Activated CD8-positive, alpha-beta T cell treated with anti-CD3 and anti-CD28 coated beads for 36 hours (primary cell): ENCODE measurements at regions not wholly inside any gene's neighbourhood (a gene's known extent, or its start where the extent isn't known, plus 50 kb on each side); places are given as distances from the start of the nearest gene placed in this dataset.
"Not testable (repeated sequence)": the region's sequence is repeated elsewhere in the genome, so short reads cannot be mapped to it uniquely, and the experiment has no call there.

Experiments
- ATAC-seq: fragments of 200-7000 bp; cut with Tn5 transposase; one replicate; pipeline ENCODE4 v1.10.0; 2021; ENCODE audit warnings: mild to moderate bottlenecking, moderate library complexity
- CTCF ChIA-PET: fragments of 350-600 bp; sonication (Branson Sonifier 250); formaldehyde crosslinking; loops from one replicate; lab custom pipeline; 2021; ENCODE audit warnings: antibody characterized with exemption; lab: Charles Lee
- POLR2A ChIA-PET: fragments of 350-600 bp; sonication (Branson Sonifier 250); formaldehyde crosslinking; loops from one replicate; lab custom pipeline; 2021; ENCODE audit warnings: antibody characterized with exemption; lab: Charles Lee
- DNase-seq: peaks from one replicate; pipeline ENCODE4 v3.0.0-alpha.2; 2020
- H3K27ac Mint-ChIP-seq: one replicate; pipeline ENCODE4 v1.8.0; 2021; ENCODE audit warnings: mild to moderate bottlenecking, mixed read lengths
- H3K27me3 Mint-ChIP-seq: one replicate; pipeline ENCODE4 v1.8.0; 2021; ENCODE audit warnings: mixed read lengths
- H3K36me3 Mint-ChIP-seq: one replicate; pipeline ENCODE4 v1.8.0; 2021; ENCODE audit warnings: low read depth, mixed read lengths
- H3K4me1 Mint-ChIP-seq: one replicate; pipeline ENCODE4 v1.8.0; 2021; ENCODE audit warnings: low read depth, mixed read lengths
- H3K4me3 Mint-ChIP-seq: one replicate; pipeline ENCODE4 v1.8.0; 2021; ENCODE audit warnings: mild to moderate bottlenecking, moderate library complexity, mixed read lengths
- H3K9me3 Mint-ChIP-seq: one replicate; pipeline ENCODE4 v1.8.0; 2021; ENCODE audit warnings: mixed read lengths
- intact Hi-C: fragments of 100-400 bp; cut with micrococcal nuclease; formaldehyde crosslinking; loops from one replicate; pipeline ENCODE4 v1.10.0; 2022
- TF ChIP-seq, protein P1 (sequence below): fragments of 200-600 bp; IDR thresholded peaks from one replicate; pipeline ENCODE4 v1.8.0; 2022; ENCODE audit warnings: antibody characterized with exemption, mild to moderate bottlenecking

DNA sequence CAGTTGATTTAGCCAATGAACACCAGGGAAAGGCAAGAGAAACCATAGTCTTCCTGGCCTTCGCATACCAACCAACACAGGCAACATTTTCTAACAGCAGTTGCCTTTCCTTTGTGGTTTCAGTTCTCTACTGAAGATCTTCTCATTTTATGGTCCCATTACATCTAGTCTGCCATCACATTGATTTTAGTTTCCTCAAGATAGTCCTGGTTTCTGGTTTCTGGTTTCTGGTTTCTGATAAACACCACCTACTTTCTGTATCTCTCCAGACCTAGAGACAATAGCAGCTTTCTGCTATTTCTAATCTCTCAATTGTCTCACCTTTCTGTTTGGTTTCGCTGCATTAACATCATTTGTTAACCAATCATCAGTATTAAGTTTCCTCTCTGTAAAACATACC lies 646.3 kb upstream of the SPANXN1 start:
- Mint-ChIP-seq H3K27ac (no peak overlapping the region), H3K4me3 (no peak overlapping the region), H3K4me1 (no peaks in the 10 kb centered on the region), H3K36me3 (no peaks in the 10 kb centered on the region), H3K27me3 (no peaks in the 10 kb centered on the region), H3K9me3 (peaks cover 1% of the 10 kb centered on the region)
- ChIA-PET CTCF (no interaction called here), POLR2A (no interaction called here)
- DNase-seq: no peak
- intact Hi-C loops: no loop called here
- no peak for ATAC-seq
- TF ChIP-seq, protein P1, sequence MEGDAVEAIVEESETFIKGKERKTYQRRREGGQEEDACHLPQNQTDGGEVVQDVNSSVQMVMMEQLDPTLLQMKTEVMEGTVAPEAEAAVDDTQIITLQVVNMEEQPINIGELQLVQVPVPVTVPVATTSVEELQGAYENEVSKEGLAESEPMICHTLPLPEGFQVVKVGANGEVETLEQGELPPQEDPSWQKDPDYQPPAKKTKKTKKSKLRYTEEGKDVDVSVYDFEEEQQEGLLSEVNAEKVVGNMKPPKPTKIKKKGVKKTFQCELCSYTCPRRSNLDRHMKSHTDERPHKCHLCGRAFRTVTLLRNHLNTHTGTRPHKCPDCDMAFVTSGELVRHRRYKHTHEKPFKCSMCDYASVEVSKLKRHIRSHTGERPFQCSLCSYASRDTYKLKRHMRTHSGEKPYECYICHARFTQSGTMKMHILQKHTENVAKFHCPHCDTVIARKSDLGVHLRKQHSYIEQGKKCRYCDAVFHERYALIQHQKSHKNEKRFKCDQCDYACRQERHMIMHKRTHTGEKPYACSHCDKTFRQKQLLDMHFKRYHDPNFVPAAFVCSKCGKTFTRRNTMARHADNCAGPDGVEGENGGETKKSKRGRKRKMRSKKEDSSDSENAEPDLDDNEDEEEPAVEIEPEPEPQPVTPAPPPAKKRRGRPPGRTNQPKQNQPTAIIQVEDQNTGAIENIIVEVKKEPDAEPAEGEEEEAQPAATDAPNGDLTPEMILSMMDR: no peak

DNA sequence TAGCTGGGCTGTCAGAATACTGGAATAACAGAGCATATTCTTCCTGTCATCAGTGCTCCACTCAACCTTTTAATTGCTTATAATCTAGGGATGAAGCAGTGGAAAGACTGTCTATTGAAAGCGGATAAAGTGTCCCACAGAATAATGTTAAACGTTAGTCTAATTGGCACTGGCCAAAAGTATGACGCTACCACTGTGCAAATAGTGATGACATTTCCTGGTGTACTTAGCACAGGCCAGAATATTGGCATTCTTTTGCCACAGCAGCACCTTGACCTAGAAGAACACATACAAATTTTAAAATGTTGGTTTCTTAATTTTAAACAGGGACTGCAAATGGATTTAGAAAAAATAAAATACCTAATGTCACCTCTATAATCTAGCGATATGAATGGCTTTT lies 635.2 kb upstream of the SPANXN1 start:
- Mint-ChIP-seq H3K36me3 (no peaks in the 10 kb centered on the region), H3K4me3 (no peak overlapping the region), H3K4me1 (no peaks in the 10 kb centered on the region), H3K27me3 (no peaks in the 10 kb centered on the region), H3K9me3 (no peaks in the 10 kb centered on the region), H3K27ac (no peak overlapping the region)
- ATAC-seq (no peak), DNase-seq (no peak)
- ChIA-PET CTCF (no interaction called here), POLR2A (no interaction called here)
- intact Hi-C loops: no loop called here
- TF ChIP-seq, protein P1: no peak

DNA sequence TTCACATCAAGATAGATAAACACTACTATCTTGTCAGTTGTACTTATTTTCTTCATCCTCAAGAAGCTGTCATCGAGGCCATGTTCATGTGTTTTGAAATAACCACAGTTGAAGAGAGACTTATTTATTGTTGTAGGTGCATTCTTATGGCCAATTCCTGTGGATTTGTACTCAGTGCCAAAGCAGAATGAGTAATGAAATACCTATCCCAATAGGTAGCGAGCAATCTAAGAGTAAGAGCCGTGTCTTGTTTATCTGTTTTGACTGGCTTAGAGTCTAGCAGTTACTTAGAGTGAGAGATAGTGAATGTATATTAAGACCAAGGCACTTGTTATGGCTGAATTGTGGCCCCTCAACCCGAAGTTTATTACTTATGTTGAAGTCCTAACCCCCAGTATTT lies 631.0 kb upstream of the SPANXN1 start:
- ChIA-PET POLR2A (no interaction called here), CTCF (no interaction called here)
- no peak for ATAC-seq
- no peak overlapping the region for H3K4me3 Mint-ChIP-seq
- intact Hi-C loops: no loop called here
- no peaks in the 10 kb centered on the region for H3K36me3 Mint-ChIP-seq
- no peaks in the 10 kb centered on the region for H3K4me1 Mint-ChIP-seq
- TF ChIP-seq, protein P1: no peak
- peaks cover 4% of the 10 kb centered on the region for H3K9me3 Mint-ChIP-seq
- H3K27ac Mint-ChIP-seq: no peak overlapping the region
- no peaks in the 10 kb centered on the region for H3K27me3 Mint-ChIP-seq
- no peak for DNase-seq

DNA sequence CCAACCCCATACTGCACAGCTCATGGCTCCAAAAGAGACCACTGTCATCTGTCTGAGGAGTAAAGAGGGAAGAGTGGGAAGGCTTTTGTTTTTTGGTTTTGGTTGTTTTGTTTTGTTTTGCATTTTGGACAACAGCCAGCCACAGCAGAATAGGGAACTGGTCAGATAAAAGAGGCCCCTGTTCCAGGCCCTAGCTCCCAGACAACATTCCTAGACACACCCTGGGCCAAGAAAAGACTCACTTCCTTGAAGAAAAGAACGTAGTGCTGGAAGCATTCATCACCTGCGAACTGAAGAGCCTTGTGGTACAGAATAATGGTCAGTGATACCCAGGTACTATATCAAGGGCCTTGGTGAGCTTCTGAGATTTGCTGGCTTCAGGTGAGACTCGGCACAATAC lies 619.4 kb upstream of the SPANXN1 start:
- CTCF ChIA-PET: no interaction called here
- H3K9me3 Mint-ChIP-seq: peaks cover 3% of the 10 kb centered on the region
- H3K36me3 Mint-ChIP-seq: no peaks in the 10 kb centered on the region
- intact Hi-C loops: no loop called here
- H3K27me3 Mint-ChIP-seq: no peaks in the 10 kb centered on the region
- POLR2A ChIA-PET: no interaction called here
- no peaks in the 10 kb centered on the region for H3K4me1 Mint-ChIP-seq
- no peak for DNase-seq
- no peak for ATAC-seq
- no peak overlapping the region for H3K27ac Mint-ChIP-seq
- no peak overlapping the region for H3K4me3 Mint-ChIP-seq
- TF ChIP-seq, protein P1: no peak

DNA sequence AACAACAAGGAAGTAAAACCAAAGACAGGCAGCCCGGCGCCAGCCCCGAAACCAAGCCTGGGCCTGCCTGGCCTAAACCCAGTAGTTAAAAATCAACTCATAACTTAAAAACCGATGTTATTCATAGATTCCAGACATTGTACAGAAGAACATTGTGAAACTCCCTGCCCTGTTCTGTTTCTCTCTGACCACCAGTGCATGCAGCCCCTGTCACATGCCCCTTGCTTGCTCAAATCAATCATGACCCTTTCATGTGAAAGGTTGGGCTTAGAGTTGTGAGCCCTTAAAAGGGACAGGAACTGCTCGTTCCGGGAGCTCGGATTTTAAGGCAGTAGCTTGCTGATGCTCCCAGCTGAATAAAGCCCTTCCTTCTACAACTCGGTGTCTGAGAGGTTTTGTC lies 612.9 kb upstream of the SPANXN1 start:
- H3K27me3 Mint-ChIP-seq, H3K27ac Mint-ChIP-seq, H3K9me3 Mint-ChIP-seq, POLR2A ChIA-PET, CTCF ChIA-PET, DNase-seq, ATAC-seq, H3K4me1 Mint-ChIP-seq, H3K4me3 Mint-ChIP-seq, H3K36me3 Mint-ChIP-seq, intact Hi-C loops: not testable (repeated sequence)

DNA sequence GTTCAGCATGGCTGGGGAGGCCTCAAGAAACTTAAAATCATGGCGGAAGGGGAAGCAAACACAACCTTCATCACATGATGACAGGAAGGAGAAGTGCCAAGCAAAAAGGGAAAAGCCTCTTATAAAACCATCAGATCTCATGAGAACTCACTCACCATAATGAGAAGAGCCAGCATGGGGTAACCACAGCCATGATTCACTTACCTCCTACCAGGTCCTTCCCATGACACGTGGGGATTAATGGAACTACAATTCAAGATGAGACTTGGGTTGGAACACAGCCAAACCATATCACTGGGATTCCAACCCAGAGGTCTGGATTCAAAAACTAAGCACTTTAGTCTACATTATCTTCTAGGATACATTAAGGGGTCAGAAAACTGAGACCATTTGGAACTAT lies 609.6 kb upstream of the SPANXN1 start:
- Mint-ChIP-seq H3K9me3 (peaks cover 8% of the 10 kb centered on the region), H3K27ac (no peak overlapping the region), H3K4me1 (no peaks in the 10 kb centered on the region), H3K27me3 (no peaks in the 10 kb centered on the region), H3K4me3 (no peak overlapping the region), H3K36me3 (no peaks in the 10 kb centered on the region)
- CTCF ChIA-PET: no interaction called here
- ATAC-seq (no peak), DNase-seq (no peak)
- POLR2A ChIA-PET: no interaction called here
- intact Hi-C loops: no loop called here
- TF ChIP-seq, protein P1: no peak
